GM23248 (cell line): ENCODE measurements at regions not wholly inside any gene's neighbourhood (a gene's known extent, or its start where the extent isn't known, plus 50 kb on each side); places are given as distances from the start of the nearest gene placed in this dataset.

ENCODE experiments used
- EZH2 ChIP-seq: fragments of 200-600 bp; sonication (generic); IDR thresholded peaks from 2 replicates; pipeline ENCODE4 v1.6.1; 2018; ENCODE audit warnings: antibody characterized with exemption, mild to moderate bottlenecking; ENCODE audit not compliant: insufficient read depth, poor library complexity, severe bottlenecking
- EZH2phosphoT487 ChIP-seq: fragments of 200-600 bp; sonication (generic); IDR thresholded peaks from 2 replicates; pipeline ENCODE4 v1.6.1; 2018; ENCODE audit warnings: antibody characterized with exemption, moderate library complexity, mild to moderate bottlenecking, low read depth; ENCODE audit not compliant: insufficient read depth

- no peak for TF ChIP-seq EZH2phosphoT487
- no peak for TF ChIP-seq EZH2
Measured at GRCh38 chr11:109300211-109300610, 121.8 kb upstream of the C11orf87 start.
